A204.1 (cell line): ENCODE measurements at regions not wholly inside any gene's neighbourhood (a gene's known extent, or its start where the extent isn't known, plus 50 kb on each side); places are given as distances from the start of the nearest gene placed in this dataset.
"Not testable (repeated sequence)": the region's sequence is repeated elsewhere in the genome, so short reads cannot be mapped to it uniquely, and the experiment has no call there.

Source experiments
- FAIRE-seq: peaks from 2 replicates; lab custom pipeline; 2012; peaks lifted over from hg19 to GRCh38; lab: Jason Lieb, UNC

- no peak for FAIRE-seq
Observed at GRCh38 chr13:79660361-79660760, 179.4 kb downstream of the NDFIP2 start.

GRCh38 chr13:79659121-79659521, 178.2 kb downstream of the NDFIP2 start:
- FAIRE-seq, result no peak

GRCh38 chr13:79658333-79658975, 177.5 kb downstream of the NDFIP2 start:
- no peak for FAIRE-seq

- FAIRE-seq, result no peak
Observed at GRCh38 chr13:79655509-79655908, 174.6 kb downstream of the NDFIP2 start.

- no peak for FAIRE-seq
Observed at GRCh38 chr13:79654520-79654919, 173.6 kb downstream of the NDFIP2 start.

GRCh38 chr13:79650688-79651087, 169.7 kb downstream of the NDFIP2 start:
- FAIRE-seq, result no peak

GRCh38 chr13:79648191-79648590, 167.2 kb downstream of the NDFIP2 start:
- FAIRE-seq, result no peak

- FAIRE-seq, result no peak
Observed at GRCh38 chr13:79647533-79647932, 166.6 kb downstream of the NDFIP2 start.

GRCh38 chr13:79646880-79647279, 165.9 kb downstream of the NDFIP2 start:
- FAIRE-seq, result no peak

- FAIRE-seq, result no peak
Observed at GRCh38 chr13:79645569-79645968, 164.6 kb downstream of the NDFIP2 start.

- FAIRE-seq, result no peak
Observed at GRCh38 chr13:79642596-79642995, 161.6 kb downstream of the NDFIP2 start.

- FAIRE-seq, result no peak
Observed at GRCh38 chr13:79637133-79637763, 156.3 kb downstream of the NDFIP2 start.

- no peak for FAIRE-seq
Observed at GRCh38 chr13:79631051-79631659, 150.2 kb downstream of the NDFIP2 start.

GRCh38 chr13:79628463-79628862, 147.5 kb downstream of the NDFIP2 start:
- no peak for FAIRE-seq

GRCh38 chr13:79626924-79627323, 146.0 kb downstream of the NDFIP2 start:
- FAIRE-seq, result no peak

GRCh38 chr13:79625517-79625916, 144.6 kb downstream of the NDFIP2 start:
- FAIRE-seq, result no peak

GRCh38 chr13:79621902-79622301, 140.9 kb downstream of the NDFIP2 start:
- no peak for FAIRE-seq

- FAIRE-seq, result no peak
Observed at GRCh38 chr13:79621449-79621848, 140.5 kb downstream of the NDFIP2 start.

GRCh38 chr13:79614250-79614918, 133.4 kb downstream of the NDFIP2 start:
- no peak for FAIRE-seq

- no peak for FAIRE-seq
Observed at GRCh38 chr13:79612604-79613003, 131.6 kb downstream of the NDFIP2 start.

- FAIRE-seq, result not testable (repeated sequence)
Observed at GRCh38 chr13:79607895-79608294, 126.9 kb downstream of the NDFIP2 start.
